ENCODE measurements at regions not wholly inside any gene's neighbourhood (a gene's known extent, or its start where the extent isn't known, plus 50 kb on each side); places are given as distances from the start of the nearest gene placed in this dataset.
"Not testable (repeated sequence)": the region's sequence is repeated elsewhere in the genome, so short reads cannot be mapped to it uniquely, and the experiment has no call there.

- DNase-seq, result no peak
These were observed 113.1 kb upstream of the G2E3 start for GRCh38 chr14:30445852-30446251.

- DNase-seq, result no peak
These were observed 108.1 kb upstream of the G2E3 start for GRCh38 chr14:30450631-30451545.

GRCh38 chr14:30456296-30456695 is 102.7 kb upstream of the G2E3 start:
- DNase-seq, result no peak

GRCh38 chr14:30462358-30462757 is 96.6 kb upstream of the G2E3 start:
- DNase-seq, result no peak

- no peak for DNase-seq
These were observed 94.5 kb upstream of the G2E3 start for GRCh38 chr14:30464481-30464880.

GRCh38 chr14:30468354-30468753 is 90.6 kb upstream of the G2E3 start:
- DNase-seq, result no peak

GRCh38 chr14:30471980-30472379 is 87.0 kb upstream of the G2E3 start:
- DNase-seq, result no peak

- DNase-seq, result not testable (repeated sequence)
These were observed 84.9 kb upstream of the G2E3 start for GRCh38 chr14:30473846-30474696.

- no peak for DNase-seq
These were observed 76.7 kb upstream of the G2E3 start for GRCh38 chr14:30482276-30482675.

- no peak for DNase-seq
These were observed 74.8 kb upstream of the G2E3 start for GRCh38 chr14:30484201-30484600.

GRCh38 chr14:30484976-30485375 is 74.0 kb upstream of the G2E3 start:
- DNase-seq, result no peak

GRCh38 chr14:30496852-30497251 is 62.1 kb upstream of the G2E3 start:
- DNase-seq, result no peak

- DNase-seq, result no peak
These were observed 59.6 kb upstream of the G2E3 start for GRCh38 chr14:30499358-30499757.

GRCh38 chr14:30500222-30500621 is 58.7 kb upstream of the G2E3 start:
- DNase-seq, result no peak

GRCh38 chr14:30507209-30507608 is 51.7 kb upstream of the G2E3 start:
- DNase-seq, result no peak

All from SHP77 (cell line).